Ovary (tissue), 3 donors: ENCODE measurements at regions not wholly inside any gene's neighbourhood (a gene's known extent, or its start where the extent isn't known, plus 50 kb on each side); places are given as distances from the start of the nearest gene placed in this dataset.

Experiments used
- CTCF ChIP-seq, 3 donors: fragments of 450-650 bp in 2 of 3; fragments of 200-600 bp in 1 of 3; IDR thresholded peaks; one replicate each; pipeline versions ENCODE4 v1.5.1 to v1.8.0; 2016 to 2022; ENCODE audit warnings: antibody characterized with exemption in 3 of 3, mild to moderate bottlenecking in 1 of 3
- EP300 ChIP-seq: sonication (generic); formaldehyde crosslinking; IDR thresholded peaks from one replicate; pipeline ENCODE4 v1.6.1; 2017; ENCODE audit warnings: antibody characterized with exemption
- POLR2A ChIP-seq: fragments of 450-650 bp; IDR thresholded peaks from one replicate; pipeline ENCODE4 v1.6.1; 2017; ENCODE audit warnings: antibody characterized with exemption, mild to moderate bottlenecking, moderate library complexity
- donor health status: DM: no; HTN: no; CAD: no.

- no peak for TF ChIP-seq CTCF (IDR thresholded peaks at IDR 0.05)
- TF ChIP-seq EP300, result no peak
- no peak for TF ChIP-seq POLR2A
Measured at GRCh38 chr5:145511351-145511750, 323.8 kb downstream of the PRELID2 start.
